ENCODE measurements at regions not wholly inside any gene's neighbourhood (a gene's known extent, or its start where the extent isn't known, plus 50 kb on each side); places are given as distances from the start of the nearest gene placed in this dataset.

GRCh38 chr18:24868311-24868710 is 407.9 kb downstream of the HRH4 start (continued):
- TF ChIP-seq, protein P1, sequence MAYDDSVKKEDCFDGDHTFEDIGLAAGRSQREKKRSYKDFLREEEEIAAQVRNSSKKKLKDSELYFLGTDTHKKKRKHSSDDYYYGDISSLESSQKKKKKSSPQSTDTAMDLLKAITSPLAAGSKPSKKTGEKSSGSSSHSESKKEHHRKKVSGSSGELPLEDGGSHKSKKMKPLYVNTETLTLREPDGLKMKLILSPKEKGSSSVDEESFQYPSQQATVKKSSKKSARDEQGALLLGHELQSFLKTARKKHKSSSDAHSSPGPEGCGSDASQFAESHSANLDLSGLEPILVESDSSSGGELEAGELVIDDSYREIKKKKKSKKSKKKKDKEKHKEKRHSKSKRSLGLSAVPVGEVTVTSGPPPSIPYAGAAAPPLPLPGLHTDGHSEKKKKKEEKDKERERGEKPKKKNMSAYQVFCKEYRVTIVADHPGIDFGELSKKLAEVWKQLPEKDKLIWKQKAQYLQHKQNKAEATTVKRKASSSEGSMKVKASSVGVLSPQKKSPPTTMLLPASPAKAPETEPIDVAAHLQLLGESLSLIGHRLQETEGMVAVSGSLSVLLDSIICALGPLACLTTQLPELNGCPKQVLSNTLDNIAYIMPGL (CRISPR knock-in tag; IDR thresholded peaks at IDR 0.05; ENCODE audit: borderline replicate concordance): no peak

GRCh38 chr18:24868760-24869237 is 408.4 kb downstream of the HRH4 start:
- no peak for FAIRE-seq
- no peak overlapping the region for H3K4me3 ChIP-seq
- no peak for TF ChIP-seq KDM1A (IDR thresholded peaks at IDR 0.05; ENCODE audit: low read depth)
- TF ChIP-seq NPAS2 (CRISPR knock-in tag; IDR thresholded peaks at IDR 0.05; ENCODE audit: borderline replicate concordance): no peak
- TF ChIP-seq RNF2 (IDR thresholded peaks at IDR 0.05; ENCODE audit: borderline replicate concordance, low read depth): no peak
- 0% methylated on average over 4 of the region's 4 CpGs for WGBS (ENCODE audit: missing lambda C conversion rate)
- no peak overlapping the region for H3K4me2 ChIP-seq
- POLR2A ChIA-PET: no interaction called here
- H3K9me3 ChIP-seq: no peaks in the 10 kb centered on the region
- no peak for ATAC-seq
- CTCF ChIA-PET: no interaction called here
- DNase-seq (ENCODE audit: low read depth in 1 of 2, low spot score in 1 of 2): no peak
- no peaks in the 10 kb centered on the region for H3K4me1 ChIP-seq
- no peak overlapping the region for H3K27ac ChIP-seq

DNA sequence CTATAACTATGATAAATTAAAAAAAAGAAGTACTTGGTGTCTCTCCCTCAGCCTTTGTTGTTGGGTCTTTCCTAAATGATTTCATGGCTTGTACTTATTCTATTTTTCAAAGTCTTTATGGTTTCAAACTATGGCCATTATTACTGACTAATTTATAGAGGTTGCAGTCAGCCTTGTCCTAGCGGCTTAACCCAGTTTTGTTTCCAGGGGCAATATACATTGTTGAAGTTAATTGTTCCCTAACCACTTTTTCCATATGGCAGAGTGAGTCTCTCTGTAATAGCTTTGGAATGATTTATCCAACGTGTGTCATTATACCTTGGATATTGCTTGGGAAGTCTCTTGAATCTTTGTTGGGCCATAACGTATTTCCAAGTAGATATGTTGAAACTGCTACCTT is 408.8 kb downstream of the HRH4 start:
- DNase-seq (ENCODE audit: low read depth in 1 of 2, low spot score in 1 of 2): no peak
- H3K27ac ChIP-seq: no peak overlapping the region
- ChIA-PET CTCF (no interaction called here), POLR2A (no interaction called here)
- FAIRE-seq: no peak
- no peak overlapping the region for H3K4me3 ChIP-seq
- no peaks in the 10 kb centered on the region for H3K9me3 ChIP-seq
- no peak overlapping the region for H3K4me2 ChIP-seq
- no peak for ATAC-seq
- TF ChIP-seq JUNB (IDR thresholded peaks at IDR 0.05) (no peak), KDM1A (IDR thresholded peaks at IDR 0.05; ENCODE audit: low read depth) (no peak), POLR2AphosphoS2 (conservative IDR thresholded peaks at IDR 0.05; ENCODE audit: low read length) (no peak), PBX3 (IDR thresholded peaks at IDR 0.05) (no peak), HOXB5 (CRISPR knock-in tag; IDR thresholded peaks at IDR 0.05) (no peak), RAD21 (conservative IDR thresholded peaks at IDR 0.05 in 1 of 2, IDR thresholded peaks at IDR 0.05 in 1 of 2) (no peak), HOXA7 (CRISPR knock-in tag; IDR thresholded peaks at IDR 0.05) (no peak), CHD2 (IDR thresholded peaks at IDR 0.05; ENCODE audit: low read length, partially characterized antibody) (no peak), EHMT2 (IDR thresholded peaks at IDR 0.05; ENCODE audit: low read depth) (no peak)
- TF ChIP-seq, protein P2, sequence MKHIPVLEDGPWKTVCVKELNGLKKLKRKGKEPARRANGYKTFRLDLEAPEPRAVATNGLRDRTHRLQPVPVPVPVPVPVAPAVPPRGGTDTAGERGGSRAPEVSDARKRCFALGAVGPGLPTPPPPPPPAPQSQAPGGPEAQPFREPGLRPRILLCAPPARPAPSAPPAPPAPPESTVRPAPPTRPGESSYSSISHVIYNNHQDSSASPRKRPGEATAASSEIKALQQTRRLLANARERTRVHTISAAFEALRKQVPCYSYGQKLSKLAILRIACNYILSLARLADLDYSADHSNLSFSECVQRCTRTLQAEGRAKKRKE (CRISPR knock-in tag; IDR thresholded peaks at IDR 0.05; ENCODE audit: low read depth): no peak
- 13% methylated on average over 3 of the region's 3 CpGs for WGBS (ENCODE audit: missing lambda C conversion rate)
- H3K4me1 ChIP-seq: no peaks in the 10 kb centered on the region

DNA sequence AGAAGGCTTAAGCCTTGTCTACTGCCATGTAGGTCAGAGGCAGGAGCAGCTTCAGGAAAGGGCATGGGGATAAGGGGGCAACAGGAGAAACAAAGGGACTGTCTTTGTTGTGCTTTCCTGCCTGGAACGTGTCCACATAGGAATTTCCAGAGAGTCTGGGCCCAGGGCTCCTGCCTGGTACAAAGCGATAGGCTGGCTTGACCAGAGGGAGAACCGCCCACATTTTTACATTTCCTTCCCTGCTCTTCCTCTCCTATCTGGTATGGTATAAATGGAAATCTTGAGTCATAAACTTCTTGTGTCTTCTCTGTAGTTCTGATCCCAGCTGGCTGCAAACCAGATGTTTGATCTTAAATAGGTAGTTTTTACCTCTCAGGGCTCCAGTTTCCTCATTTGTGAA is 414.8 kb downstream of the HRH4 start:
- Histone ChIP-seq H3K4me2 (no peak overlapping the region), H3K9me3 (no peaks in the 10 kb centered on the region), H3K4me1 (no peaks in the 10 kb centered on the region), H3K27ac (no peak overlapping the region), H3K4me3 (no peak overlapping the region)
- FAIRE-seq: no peak
- ATAC-seq: no peak
- DNase-seq (ENCODE audit: low read depth in 1 of 2, low spot score in 1 of 2): no peak
- CTCF ChIA-PET: no interaction called here
- 26% methylated on average over 3 of the region's 3 CpGs for WGBS (ENCODE audit: missing lambda C conversion rate)
- POLR2A ChIA-PET: no interaction called here
- TF ChIP-seq NPAS2 (CRISPR knock-in tag; IDR thresholded peaks at IDR 0.05; ENCODE audit: borderline replicate concordance) (no peak), NFE2L2 (conservative IDR thresholded peaks at IDR 0.05; ENCODE audit: low read length) (no peak), JUNB (IDR thresholded peaks at IDR 0.05) (no peak), EP300 (IDR thresholded peaks at IDR 0.05) (no peak), PBX3 (IDR thresholded peaks at IDR 0.05) (no peak), CHD4 (IDR thresholded peaks at IDR 0.05; ENCODE audit: borderline replicate concordance) (no peak), TFCP2L1 (CRISPR knock-in tag; IDR thresholded peaks at IDR 0.05) (no peak), CTCF (IDR thresholded peaks at IDR 0.05) (no peak), SMC3 (IDR thresholded peaks at IDR 0.05) (no peak), FOSL2 (IDR thresholded peaks at IDR 0.05) (no peak), FOSL2 (CRISPR knock-in tag; IDR thresholded peaks at IDR 0.05) (no peak), EHF (CRISPR knock-in tag; IDR thresholded peaks at IDR 0.05) (no peak), HOXB13 (CRISPR knock-in tag; IDR thresholded peaks at IDR 0.05; ENCODE audit: low read depth) (no peak), ZFP36 (IDR thresholded peaks at IDR 0.05; ENCODE audit: borderline replicate concordance, partially characterized antibody) (no peak), TP53 (CRISPR knock-in tag; IDR thresholded peaks at IDR 0.05) (no peak), RNF2 (IDR thresholded peaks at IDR 0.05; ENCODE audit: borderline replicate concordance, low read depth) (no peak)
- TF ChIP-seq, protein P2 (CRISPR knock-in tag; IDR thresholded peaks at IDR 0.05; ENCODE audit: low read depth): no peak

All from A549 (cell line).